GM12874 (cell line): ENCODE measurements at regions not wholly inside any gene's neighbourhood (a gene's known extent, or its start where the extent isn't known, plus 50 kb on each side); places are given as distances from the start of the nearest gene placed in this dataset.

Experiments used
- TF ChIP-seq, protein P1 (sequence below): IDR thresholded peaks from 2 replicates; pipeline ENCODE4 v1.5.1; 2011; ENCODE audit warnings: low read depth, mild to moderate bottlenecking, control low read depth, low read length, moderate library complexity; ENCODE audit not compliant: insufficient read depth

DNA sequence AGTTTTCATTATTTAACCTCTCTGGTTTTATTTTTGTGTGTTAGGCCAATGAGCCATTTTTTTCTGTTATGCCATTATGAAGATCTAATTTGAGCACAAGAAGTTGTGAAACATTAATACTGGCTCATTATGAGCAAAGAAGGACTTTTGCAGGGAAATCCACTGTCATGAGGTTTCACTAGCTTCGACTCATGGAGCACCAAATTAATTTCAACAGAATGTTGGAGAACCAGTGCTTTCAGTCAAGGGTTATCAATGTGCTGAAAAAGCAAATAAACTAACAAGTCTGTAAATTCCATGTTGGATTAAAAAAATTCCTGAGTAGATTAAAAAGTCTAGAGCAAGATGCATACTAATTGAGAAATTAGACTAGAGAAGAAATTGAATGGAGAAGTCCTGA, 594.2 kb upstream of the FZD8 start:
- TF ChIP-seq, protein P1, sequence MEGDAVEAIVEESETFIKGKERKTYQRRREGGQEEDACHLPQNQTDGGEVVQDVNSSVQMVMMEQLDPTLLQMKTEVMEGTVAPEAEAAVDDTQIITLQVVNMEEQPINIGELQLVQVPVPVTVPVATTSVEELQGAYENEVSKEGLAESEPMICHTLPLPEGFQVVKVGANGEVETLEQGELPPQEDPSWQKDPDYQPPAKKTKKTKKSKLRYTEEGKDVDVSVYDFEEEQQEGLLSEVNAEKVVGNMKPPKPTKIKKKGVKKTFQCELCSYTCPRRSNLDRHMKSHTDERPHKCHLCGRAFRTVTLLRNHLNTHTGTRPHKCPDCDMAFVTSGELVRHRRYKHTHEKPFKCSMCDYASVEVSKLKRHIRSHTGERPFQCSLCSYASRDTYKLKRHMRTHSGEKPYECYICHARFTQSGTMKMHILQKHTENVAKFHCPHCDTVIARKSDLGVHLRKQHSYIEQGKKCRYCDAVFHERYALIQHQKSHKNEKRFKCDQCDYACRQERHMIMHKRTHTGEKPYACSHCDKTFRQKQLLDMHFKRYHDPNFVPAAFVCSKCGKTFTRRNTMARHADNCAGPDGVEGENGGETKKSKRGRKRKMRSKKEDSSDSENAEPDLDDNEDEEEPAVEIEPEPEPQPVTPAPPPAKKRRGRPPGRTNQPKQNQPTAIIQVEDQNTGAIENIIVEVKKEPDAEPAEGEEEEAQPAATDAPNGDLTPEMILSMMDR, result no peak

- TF ChIP-seq, protein P1, result no peak
Measured at GRCh38 chr10:36232935-36233334, 590.8 kb upstream of the FZD8 start.

GRCh38 chr10:36224431-36224985, 582.4 kb upstream of the FZD8 start:
- TF ChIP-seq, protein P1, result no peak

DNA sequence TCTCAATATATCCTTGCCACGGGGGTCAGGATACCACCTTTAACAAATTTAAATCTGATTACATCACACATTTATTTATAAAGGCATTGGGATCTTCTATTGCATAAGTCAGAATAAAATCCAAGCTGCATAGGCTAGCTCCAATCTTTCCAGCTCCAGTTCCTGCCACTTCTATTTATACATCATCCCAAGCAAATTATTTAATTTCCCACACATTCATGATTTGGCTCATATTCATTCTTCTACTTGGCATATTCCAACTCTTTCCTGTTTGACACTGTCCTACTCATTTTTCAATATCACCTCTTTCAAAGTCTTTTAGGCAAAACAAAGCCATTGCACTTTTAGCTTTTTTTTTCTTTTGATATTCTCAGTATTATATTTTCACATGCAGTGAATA, 579.0 kb upstream of the FZD8 start:
- TF ChIP-seq, protein P1, result no peak

DNA sequence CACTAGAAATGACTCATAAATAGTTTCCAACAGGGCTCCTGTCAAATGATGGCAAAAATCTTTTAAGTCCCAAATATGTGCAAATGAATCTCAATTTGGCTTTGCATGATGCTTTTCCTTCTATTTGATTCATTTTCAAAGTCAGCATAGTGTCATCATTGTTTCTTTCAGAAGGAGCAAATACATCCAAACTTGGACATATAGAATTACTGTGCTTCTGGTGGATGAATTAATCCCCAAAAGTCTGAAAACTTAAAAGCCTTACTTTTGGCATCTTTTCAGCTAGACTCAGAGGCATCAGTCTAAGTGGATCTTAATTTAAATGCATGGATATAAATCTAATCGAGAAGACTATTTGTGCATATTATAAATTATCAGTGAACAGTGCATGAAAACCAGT, 578.1 kb upstream of the FZD8 start:
- TF ChIP-seq, protein P1, result no peak

DNA sequence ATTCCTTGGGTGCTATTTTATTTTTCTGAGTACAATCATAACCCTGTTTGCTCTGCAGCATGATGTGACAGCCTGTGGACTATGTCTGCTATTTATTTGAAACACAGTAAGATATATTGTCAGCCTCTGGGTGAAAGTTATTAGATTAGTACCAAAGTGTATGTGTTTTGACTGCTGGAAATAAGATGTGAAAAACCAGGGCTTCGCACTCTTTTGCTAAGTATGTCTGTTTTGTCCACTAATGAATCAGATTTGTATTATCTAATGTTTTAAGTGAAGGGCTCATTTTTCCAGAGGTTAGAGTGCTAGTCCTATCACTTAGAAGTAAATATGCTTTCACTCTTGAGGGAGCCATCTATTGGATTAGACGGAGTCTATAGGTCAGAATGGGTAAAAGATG, 569.8 kb upstream of the FZD8 start:
- TF ChIP-seq, protein P1, result no peak

GRCh38 chr10:36209480-36209879, 567.4 kb upstream of the FZD8 start:
- TF ChIP-seq, protein P1, result no peak
